HuH-7.5 (cell line): ENCODE measurements at regions not wholly inside any gene's neighbourhood (a gene's known extent, or its start where the extent isn't known, plus 50 kb on each side); places are given as distances from the start of the nearest gene placed in this dataset.

Experiments
- DNase-seq: peaks from one replicate; pipeline ENCODE4 v3.0.0; 2011; ENCODE audit warnings: low spot score

DNA sequence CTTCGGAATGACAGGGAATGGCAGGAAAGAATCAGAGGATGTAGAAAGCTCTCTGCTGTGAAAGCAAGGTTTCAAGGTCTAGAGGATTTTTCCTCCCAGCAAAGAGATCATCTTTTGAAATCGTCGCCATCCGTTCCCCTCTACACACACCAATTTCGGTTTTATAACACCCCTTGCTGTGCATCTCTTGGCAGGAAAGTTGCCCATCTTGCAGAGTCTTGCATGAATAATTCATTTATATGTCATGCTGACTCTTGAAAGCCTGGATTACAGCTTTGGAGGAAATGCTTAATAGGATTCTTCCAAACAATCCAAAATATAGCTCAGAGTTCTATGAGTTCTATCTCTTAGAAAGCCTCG lies 262.7 kb downstream of the CHL1 start:
- no peak for DNase-seq

DNA sequence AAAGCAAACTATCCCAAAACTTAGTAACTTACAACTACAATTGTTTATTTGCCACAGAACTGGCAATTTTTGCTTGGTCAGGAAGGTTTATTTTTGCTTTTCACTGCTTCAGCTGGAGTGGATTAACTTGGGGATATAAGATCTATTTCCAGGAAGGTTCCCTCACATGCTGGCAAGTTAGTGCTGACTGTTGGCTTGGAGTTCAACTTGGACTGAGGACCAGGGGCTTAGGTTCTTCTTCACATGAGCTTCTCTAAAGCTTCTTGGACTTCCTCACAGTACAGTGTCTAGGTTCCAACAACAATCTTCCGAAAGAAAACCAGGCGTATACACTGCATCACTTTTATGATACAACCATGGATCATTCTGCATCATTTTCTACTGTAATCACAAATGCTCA lies 264.4 kb downstream of the CHL1 start:
- DNase-seq, result no peak

DNA sequence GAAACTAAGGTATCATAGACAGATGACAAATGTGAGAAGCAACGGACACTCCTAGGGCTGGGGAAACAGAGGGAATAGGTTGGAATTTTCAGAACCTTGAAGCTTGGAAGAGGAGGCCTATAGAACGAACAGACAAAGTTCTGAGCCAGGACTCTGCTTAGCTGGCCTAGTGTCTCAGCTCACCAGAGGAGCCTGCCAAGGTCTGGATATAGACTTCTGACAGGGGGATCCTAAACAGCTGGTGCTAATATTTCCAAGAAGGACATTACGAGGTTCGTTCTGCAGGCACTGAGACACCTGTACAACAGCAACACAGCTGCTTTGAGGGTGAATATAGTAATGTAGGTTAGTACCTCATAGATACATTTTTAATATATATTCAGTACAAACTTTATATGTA lies 266.3 kb downstream of the CHL1 start:
- DNase-seq, result no peak

DNA sequence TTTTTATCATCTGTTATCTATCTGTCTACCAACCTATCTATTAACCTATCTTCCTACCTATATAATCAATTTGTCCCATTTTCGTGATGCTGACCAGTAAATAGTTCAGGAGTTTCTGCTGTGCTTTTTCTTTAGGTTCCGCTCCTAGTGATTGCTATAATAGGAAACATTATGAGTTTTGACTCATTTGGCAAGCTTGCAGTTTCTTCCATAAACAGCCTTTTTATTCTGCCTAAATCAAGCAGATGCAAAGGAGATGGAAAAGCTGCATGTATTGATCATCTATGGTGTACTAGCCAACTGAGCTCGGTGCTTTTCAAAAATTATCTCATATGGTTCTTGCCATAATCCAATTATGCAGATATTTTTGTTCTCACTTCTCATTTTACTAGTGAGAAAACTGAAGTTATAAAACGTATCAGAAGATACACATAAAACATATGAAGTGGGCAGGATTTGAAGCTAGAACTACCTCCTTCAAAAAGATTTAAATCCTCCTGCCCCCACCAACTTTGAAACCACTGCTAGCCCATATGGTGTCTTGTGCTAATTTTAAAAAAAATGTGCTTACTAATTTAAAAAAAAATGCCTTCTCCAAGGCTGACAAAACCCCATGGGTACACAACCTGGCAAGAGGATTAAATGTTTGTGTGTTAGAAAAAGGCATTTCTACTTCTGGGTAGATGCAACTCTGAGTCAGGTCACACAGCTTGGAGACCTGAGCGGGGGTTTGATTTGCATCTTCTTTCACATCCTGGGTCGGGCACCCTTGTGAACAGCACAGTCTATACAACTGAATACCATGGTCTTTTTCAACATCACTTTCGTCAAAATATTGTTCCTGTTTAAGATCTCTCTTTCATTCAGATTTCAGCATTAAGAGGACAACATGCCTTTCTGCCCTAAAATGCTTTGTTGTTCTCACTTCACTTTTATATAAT lies 267.0 kb downstream of the CHL1 start:
- DNase-seq, result no peak

DNA sequence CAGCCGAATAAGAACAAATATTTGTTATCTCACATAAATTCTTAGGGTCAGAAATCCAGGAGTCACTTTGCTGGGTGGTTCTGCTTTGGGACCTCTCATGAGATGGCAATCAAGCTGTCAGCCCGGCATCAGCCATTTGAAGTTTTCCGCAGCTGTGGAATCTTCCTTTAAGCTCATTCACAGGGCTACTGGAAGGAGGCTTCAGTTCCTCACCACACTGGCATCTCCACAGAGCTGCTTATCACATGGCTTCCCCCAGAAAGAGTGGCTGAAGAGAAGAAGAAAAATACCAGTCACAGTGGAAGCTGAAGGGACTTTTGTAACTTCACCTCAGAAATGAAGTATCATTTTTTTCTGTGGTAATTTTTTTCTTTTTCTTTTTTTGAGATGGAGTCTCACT lies 267.7 kb downstream of the CHL1 start:
- no peak for DNase-seq

DNA sequence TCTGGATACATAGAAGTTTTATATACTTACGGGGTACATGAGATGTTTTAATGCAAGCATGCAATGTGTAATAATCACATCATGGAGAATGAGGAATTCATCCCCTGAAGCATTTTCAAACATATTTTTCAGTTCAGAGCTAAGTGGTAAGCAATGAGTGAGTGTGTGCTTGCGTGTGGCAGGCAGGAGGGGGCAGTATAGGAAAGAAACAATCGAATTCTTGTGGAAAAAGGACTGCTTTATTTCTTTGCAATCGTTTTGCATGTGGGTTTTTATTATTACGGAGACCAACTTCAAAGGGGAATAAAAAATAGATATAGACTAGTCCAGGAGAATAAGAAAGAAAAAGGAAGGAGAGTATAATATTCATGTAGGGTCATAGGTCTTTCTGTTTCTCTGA lies 271.6 kb downstream of the CHL1 start:
- DNase-seq, result no peak

DNA sequence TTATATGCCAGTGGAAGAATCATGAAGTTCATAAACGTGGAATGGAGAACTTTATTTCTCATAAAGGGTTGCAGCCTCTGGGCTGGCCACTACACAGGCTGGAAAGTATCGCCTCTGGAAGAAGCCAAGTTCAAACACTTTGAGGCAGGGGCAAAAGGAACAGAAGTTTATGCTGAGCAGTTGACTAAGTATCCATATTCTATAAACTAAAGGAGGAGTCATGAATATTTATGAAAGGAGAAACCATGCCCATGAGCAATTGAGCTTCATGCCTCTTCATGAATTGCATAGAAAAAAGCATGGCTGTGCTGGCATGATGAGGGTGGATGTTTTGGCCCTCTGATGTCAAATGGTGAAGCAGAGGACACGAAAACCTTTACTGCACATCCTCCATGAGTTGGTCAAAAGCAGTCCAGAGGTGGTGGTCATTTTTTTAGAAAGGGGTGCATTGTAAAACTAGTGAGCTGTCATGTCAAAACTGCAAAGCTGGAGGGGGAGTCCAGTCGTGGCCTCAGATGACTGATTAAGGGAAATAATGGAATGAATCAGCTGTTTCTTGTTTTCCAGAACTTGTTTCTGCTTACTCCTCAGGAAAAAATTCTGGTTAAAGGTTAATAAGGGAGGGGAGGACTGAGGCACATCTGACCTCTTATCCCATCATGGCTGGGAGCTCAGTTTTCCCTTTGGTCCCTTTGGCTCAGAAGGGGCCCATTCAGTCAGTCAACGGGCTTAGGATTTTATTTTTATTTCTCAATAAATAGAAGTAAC lies 276.7 kb downstream of the CHL1 start:
- DNase-seq, result no peak

DNA sequence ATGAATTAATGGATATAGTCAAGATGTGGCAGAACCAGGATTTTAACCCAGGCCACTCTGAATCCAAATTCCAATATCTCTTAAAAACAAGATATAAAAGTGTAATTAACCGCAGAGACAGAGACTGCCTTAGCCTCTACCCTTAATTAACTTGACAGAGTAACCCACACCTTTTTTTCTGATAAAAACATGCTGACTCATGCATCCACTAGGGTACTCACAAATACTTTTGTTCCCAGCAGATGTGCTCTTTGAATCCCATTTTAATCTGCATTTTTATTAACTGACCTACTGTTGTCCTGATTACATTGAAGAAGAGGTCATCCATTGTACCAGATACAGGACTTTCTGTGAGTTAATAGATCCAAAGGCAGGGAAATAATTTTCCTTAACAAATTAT lies 278.3 kb downstream of the CHL1 start:
- DNase-seq, result no peak

DNA sequence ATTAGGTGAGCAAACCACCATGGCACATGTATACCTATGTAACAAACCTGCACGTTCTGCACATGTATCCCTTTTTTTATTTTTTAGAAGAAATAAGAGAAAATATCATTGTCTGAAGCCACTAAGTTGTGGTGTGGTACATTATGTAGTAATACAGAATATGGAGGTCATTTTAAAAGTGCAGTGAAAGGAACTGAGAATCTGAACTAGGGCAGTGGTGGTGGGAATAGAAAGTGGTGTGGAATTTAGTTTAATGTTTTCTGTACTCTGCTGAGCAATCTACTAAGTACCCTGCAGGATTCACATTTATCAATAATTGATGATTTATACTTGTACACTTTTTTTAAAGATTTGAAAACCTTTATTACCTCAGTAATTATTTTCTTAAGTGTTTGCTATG lies 283.5 kb downstream of the CHL1 start:
- DNase-seq, result no peak

DNA sequence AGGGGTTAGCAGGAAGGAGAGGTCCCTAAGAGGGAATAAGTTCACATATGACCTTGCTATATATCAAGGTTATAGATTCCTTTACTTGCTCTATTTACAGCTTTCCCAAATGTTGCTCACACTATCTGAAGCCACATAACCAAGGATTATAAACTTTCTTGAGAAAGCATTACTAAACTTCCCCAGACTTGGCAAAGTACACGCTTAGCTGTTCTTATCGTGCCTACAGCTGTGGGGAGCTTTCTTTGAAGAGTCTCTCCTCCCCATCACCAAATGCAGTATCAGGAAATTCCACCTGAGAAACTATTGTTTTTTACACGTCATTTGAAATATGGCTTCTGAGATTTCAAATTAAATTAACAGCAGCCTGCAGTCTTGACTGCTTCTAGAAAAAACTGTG lies 284.5 kb downstream of the CHL1 start:
- no peak for DNase-seq

DNA sequence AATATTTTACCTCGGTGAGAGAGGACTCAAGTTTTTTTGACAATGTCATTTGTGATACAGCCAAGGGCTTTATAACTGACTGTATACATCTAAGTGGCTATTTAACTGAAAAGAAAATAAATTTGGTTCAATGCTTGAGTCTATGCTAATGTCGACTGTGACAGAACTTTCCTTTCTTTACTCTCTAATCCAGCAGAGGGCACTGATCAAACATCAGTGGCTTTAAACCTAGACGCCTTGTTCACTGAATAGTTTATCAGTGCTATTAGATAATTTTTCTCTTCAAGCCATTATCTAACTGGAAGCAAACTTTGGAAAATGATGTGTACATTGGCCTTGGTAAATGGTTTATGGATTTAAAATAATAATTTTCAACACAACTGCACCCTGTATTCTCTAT lies 285.1 kb downstream of the CHL1 start:
- no peak for DNase-seq

DNA sequence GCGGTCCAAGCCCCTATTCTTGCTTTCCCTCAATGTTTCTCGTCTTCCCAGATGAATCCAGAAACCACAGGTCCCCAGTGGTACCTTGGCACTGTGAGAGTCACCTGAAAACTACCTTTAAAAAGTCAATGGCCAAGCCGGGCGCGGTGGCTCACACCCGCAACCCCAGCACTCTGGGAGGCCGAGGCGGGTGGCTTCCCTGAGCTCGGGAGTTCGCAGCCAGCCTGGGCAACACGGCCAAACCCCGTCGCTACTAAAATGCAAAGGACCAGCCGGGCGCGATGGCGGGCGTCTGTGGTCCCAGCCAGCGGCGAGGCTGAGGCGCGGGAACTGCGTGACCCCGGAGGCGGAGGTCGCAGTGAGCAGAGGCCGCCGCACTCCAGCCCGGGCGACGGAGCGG lies 285.9 kb downstream of the CHL1 start:
- DNase-seq, result no peak

DNA sequence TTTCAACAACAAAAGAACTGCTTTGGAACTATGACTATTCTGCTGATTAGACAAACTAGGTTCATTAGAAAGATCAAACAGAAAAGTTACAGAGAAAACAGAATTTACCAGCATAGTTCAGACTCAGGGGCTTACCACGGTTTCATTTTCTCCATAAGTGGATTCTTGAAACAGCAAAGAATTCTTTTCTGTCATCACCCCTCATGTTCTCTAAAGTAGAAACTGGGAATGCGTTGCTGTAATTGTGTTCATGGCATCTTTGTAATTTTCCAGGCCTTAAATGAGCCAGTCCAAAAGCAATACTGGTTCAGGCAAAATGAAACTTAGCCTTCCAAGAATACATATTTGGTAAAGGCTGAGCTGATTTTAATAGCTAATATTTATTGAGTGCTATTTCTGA lies 287.8 kb downstream of the CHL1 start:
- DNase-seq, result no peak

DNA sequence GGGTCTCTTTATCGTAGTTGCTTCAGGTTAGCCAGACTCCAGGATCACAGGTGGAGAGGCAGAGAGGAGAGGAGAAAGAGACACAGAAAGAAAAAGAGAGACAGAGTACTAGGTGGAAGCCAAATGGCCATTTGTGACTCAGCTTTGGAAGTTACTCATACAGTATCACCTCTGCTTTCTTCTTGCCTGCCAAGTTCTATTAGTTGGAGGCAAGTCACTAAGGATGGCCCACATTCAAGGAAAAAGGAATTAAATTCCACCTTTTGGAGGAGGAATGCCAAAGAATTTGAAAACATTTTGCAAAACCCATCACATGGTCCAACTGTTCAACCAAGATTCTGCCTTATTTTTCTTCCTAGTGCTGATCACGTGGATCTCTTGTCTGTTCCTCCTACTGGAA lies 291.1 kb downstream of the CHL1 start:
- no peak for DNase-seq

DNA sequence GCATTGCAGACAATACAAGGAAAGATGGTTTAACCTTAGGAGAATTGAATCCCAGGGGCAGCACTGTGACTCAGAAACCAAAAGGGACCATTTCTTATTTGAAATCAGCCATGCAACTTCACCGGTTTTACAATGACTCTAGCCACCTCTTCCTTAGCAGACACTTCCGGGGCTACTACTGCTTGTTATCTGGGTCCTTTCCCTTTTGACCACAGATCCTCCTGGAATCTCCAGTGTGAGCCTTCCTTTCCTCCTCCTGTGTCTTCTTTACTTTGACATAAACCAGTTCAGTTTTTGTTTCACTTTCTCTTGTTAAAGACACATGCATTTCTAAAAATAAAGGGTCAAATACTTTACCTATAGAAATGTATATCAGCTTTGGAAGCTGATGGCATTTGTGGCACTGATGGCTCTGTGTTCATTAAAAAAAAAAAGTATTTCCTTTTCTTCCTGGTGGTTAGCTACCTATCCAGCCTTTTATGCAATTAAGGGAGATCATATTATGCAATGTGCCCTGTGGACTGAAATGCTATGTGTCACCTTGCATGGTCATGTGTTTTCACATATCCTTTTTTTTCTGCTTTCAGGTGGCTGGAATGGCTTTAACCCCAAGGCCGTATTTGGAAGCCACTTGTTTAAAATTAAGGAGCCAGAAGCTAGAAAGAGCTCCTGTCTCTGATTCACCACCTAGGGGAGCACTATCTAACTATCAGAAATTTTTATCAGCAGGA lies 296.2 kb downstream of the CHL1 start:
- DNase-seq, result no peak

DNA sequence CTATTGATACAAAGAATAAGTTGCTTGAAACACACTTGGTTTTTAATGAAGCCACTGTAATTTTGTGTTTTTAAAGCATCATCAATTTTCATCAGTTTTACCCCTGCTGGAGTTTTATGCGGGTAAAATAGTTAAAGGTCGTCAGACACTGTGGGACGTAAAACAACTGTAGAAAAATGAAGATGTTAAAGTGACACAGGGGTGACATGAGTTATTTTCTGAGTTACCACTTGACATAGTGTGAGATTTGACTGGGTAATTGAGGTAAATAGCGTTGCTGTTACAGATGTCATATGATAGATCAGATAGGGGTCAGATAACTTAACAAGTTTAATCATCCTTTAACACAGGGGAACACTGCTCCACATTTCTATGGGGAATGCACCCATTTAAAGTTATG lies 297.6 kb downstream of the CHL1 start:
- no peak for DNase-seq

DNA sequence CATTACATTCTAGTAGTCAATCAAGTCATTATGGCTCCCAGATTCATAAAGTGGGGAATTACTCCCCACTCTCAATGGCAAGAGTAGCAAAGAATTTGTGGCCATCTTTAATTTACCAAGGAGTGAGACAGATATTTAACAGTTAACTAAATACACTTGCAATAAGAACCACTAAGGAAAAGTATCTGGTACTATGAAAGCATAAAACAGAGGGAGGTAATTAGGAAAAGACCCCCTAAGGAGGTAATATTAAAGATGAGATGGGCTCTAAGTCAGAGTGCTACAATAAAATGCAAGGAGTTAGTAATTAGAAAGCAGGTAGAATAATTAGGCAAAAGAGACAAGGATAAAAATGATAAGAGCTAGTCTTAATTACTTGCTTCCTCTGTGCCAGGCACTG lies 301.9 kb downstream of the CHL1 start:
- no peak for DNase-seq

DNA sequence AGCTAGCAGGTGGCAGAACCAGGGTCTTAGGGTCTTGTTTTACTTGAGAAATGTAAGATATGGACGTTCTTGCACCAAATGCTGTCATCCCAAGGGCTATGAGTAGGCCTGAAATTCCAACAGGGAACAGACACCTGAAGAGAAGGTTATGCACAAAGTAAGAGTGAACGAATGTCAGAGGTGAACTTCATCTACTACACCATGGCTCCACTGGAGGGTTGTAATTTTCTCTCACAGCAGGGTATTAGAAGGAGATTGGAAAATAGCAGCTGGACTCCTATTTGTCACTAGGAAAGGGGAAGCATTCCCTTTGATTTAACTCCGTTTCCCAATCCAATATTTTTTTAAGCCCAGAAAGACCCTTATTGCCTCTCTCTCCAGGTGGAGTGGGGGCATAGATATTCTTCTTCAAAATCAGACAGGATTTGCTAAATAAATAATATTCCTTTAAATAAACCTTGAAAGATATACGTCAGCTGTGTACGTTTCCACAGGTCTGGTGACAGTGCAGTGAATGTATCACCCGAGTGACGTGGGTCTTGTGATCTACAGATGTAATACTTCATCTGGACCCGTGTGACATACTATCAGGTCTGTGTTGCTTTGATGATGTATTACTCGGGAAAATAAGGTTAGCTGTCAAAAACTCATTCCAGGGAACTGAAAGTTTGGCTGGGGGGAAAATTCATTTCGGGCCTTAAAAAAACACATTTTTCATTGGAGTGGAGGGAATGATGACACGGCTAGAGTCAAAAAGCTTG lies 302.6 kb downstream of the CHL1 start:
- no peak for DNase-seq

DNA sequence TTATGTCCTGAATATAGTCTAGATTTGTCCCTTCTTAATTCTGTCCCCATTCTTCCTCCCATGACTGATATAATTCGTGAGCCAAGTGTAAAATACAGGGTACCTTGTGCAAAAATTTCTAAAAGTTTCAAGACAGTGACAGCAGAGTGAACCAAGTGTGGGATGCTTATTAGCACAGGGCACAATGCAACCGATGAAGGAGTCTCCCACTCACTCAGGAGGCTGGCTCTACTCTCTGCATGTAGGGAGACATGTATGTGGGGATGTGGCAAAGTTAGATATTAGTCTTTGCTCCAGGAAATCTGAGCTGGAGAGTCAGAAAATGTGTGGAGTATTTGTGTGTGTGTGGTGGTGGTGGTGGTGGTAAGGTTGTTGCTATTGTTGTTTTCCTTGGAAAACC lies 305.9 kb downstream of the CHL1 start:
- DNase-seq, result no peak

DNA sequence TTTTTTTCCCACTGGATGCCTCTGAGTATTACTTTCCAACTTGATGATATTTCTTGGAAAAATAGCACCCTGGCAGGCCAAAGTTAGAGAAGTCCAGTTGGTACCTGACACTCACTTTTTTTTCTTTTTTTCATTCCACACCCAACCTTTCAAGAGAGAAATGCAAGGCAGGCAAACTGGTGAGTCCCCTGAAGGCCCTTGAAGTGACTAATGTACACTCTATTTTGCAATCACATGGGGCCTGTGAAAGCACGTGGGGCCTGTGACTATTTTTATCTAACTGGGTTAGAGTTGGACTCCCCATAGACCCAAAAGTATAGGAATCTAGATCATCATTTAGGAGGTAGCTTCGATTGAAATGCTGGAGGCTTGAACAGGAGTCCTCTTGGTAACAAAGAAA lies 316.7 kb downstream of the CHL1 start:
- no peak for DNase-seq

DNA sequence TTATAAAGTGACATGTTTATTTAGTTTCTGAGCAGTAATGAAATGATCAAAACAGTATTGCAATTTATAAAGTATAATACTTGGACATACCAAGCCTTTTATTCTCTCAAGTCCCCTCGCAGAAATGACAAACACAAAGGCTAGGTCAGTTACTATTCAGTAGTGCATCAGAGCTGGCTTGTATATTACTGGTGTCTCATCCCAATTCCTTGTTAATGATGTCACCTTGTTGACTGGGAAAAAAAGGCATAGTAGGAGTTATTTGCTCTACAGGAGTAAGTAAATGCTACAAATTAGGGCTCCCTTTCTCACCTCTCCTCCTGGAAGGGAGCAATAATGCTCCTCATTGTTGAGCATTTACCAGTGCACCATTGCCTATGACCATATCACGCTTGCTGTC lies 317.6 kb downstream of the CHL1 start:
- DNase-seq, result no peak

DNA sequence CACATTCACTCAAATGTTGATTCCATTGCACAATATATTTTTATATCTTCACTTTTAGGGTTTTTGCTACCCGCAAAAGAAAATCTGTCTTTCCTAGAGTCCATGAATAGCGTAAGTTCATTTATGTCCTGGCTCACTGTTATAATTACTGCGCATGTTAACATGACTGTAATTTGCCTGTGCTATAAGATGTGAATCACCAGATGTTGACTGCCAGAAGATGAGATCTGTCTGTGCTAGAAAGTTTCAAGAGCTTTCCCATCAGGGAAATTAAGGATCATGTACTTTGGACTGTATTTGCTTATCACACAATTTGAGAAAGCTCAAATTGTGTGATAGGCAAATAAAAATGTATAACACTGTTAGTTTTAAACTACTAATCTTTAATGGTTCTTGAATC lies 322.5 kb downstream of the CHL1 start:
- no peak for DNase-seq
